SK-N-SH (cell line): ENCODE measurements at regions not wholly inside any gene's neighbourhood (a gene's known extent, or its start where the extent isn't known, plus 50 kb on each side); places are given as distances from the start of the nearest gene placed in this dataset.

ENCODE experiments used
- CTCF ChIA-PET: fragments of 300-600, 350-600 bp; formaldehyde crosslinking; extraction: SDS; loops from one replicate; lab custom pipeline; 2021; lab: Yijun Ruan, JAX
- POLR2A ChIA-PET: fragments of 350-600 bp; sonication (Branson Sonifier 250); formaldehyde crosslinking; extraction: SDS; loops from one replicate; lab custom pipeline; 2020; ENCODE audit warnings: antibody characterized with exemption, inconsistent platforms; lab: Yijun Ruan, JAX
- DNase-seq: peaks from one replicate; pipeline ENCODE4 v3.0.0; 2012
- H2AFZ ChIP-seq: fragments of 200-600 bp; sonication (generic); 2 replicates; pipeline ENCODE4 v1.8.1; 2016; ENCODE audit warnings: antibody characterized with exemption, mild to moderate bottlenecking, low read depth
- H3F3A ChIP-seq: fragments of 200-600 bp; sonication (generic); replicated peaks from 2 replicates; pipeline ENCODE3; 2016; ENCODE audit warnings: antibody characterized with exemption, mild to moderate bottlenecking; ENCODE audit not compliant: insufficient read depth
- H3K27ac ChIP-seq, 2 experiments: fragments of 200-500 bp in 1 of 2; fragments of 200-600 bp in 1 of 2; sonication (Bioruptor generic) in 1 of 2; sonication (generic), shearing (Covaris generic) in 1 of 2; 2 replicates each; pipeline versions ENCODE4 v1.5.1 to v1.6.1; 2014 to 2016; ENCODE audit warnings: low read depth in 2 of 2, inconsistent platforms in 1 of 2, low read length in 1 of 2, mild to moderate bottlenecking in 1 of 2, mixed read lengths in 1 of 2
- H3K27me3 ChIP-seq: fragments of 200-600 bp; sonication (generic), shearing (Covaris generic); 2 replicates; pipeline ENCODE4 v1.6.1; 2016; ENCODE audit warnings: mixed run types; ENCODE audit not compliant: insufficient read depth
- H3K36me3 ChIP-seq, 2 experiments: fragments of 200-500 bp in 1 of 2; fragments of 200-600 bp in 1 of 2; sonication (Bioruptor generic) in 1 of 2; sonication (generic) in 1 of 2; replicated peaks in 1 of 2; 2 replicates each; pipeline versions ENCODE3 to v1.5.1; 2014 to 2016; ENCODE audit warnings: low read length in 1 of 2, mild to moderate bottlenecking in 1 of 2; ENCODE audit not compliant: insufficient read depth in 2 of 2, control insufficient read depth in 1 of 2
- H3K4me1 ChIP-seq, 2 experiments: fragments of 200-500 bp in 1 of 2; fragments of 200-600 bp in 1 of 2; sonication (Bioruptor generic) in 1 of 2; sonication (generic), shearing (Covaris generic) in 1 of 2; 2 replicates each; pipeline versions ENCODE4 v1.5.1 to v1.6.1; 2014 to 2016; ENCODE audit warnings: low read depth in 1 of 2, low read length in 1 of 2, mixed run types in 1 of 2; ENCODE audit not compliant: insufficient read depth in 2 of 2, control insufficient read depth in 1 of 2
- H3K4me2 ChIP-seq: fragments of 200-600 bp; sonication (generic), shearing (Covaris generic); 2 replicates; pipeline ENCODE4 v1.6.1; 2017; ENCODE audit warnings: mixed run types
- H3K4me3 ChIP-seq, 2 experiments: fragments of 200-500 bp in 1 of 2; fragments of 200-600 bp in 1 of 2; sonication (Bioruptor generic) in 1 of 2; sonication (generic), shearing (Covaris generic) in 1 of 2; 2 replicates each; pipeline versions ENCODE4 v1.5.1 to v1.8.1; 2014 to 2016; ENCODE audit warnings: low read depth in 2 of 2, inconsistent platforms in 1 of 2, low read length in 1 of 2, mild to moderate bottlenecking in 1 of 2, mixed read lengths in 1 of 2, moderate library complexity in 1 of 2
- H3K79me2 ChIP-seq: fragments of 200-600 bp; sonication (generic); 2 replicates; pipeline ENCODE4 v1.8.1; 2017; ENCODE audit warnings: mild to moderate bottlenecking; ENCODE audit not compliant: insufficient read depth
- H3K9ac ChIP-seq: fragments of 200-600 bp; sonication (generic); 2 replicates; pipeline ENCODE4 v1.6.1; 2017; ENCODE audit warnings: mixed run types
- H3K9me2 ChIP-seq: fragments of 200-600 bp; sonication (generic); 2 replicates; pipeline ENCODE4 v1.6.1; 2017; ENCODE audit warnings: mixed run types
- H3K9me3 ChIP-seq: fragments of 200-600 bp; sonication (generic); 2 replicates; pipeline ENCODE4 v1.6.1; 2017; ENCODE audit warnings: mixed run types, mild to moderate bottlenecking, moderate library complexity
- H4K20me1 ChIP-seq: fragments of 200-600 bp; sonication (generic); 2 replicates; pipeline ENCODE4 v1.6.1; 2017; ENCODE audit warnings: mild to moderate bottlenecking, mixed run types; ENCODE audit not compliant: insufficient read depth
- EP300 ChIP-seq, 2 experiments: IDR thresholded peaks; 2 replicates each; pipeline versions ENCODE4 v1.4.0 to v1.6.1; 2012; ENCODE audit warnings: borderline replicate concordance in 1 of 2, low read depth in 1 of 2, low read length in 1 of 2
- GABPA ChIP-seq: IDR thresholded peaks from 2 replicates; pipeline ENCODE4 v1.4.0; 2012; ENCODE audit warnings: low read depth, mild to moderate bottlenecking
- GATA2 ChIP-seq: sonication (generic); formaldehyde crosslinking; IDR thresholded peaks from 2 replicates; pipeline ENCODE4 v1.5.0; 2020; ENCODE audit warnings: mild to moderate bottlenecking, missing genetic modification reagents
- JUND ChIP-seq: IDR thresholded peaks from 2 replicates; pipeline ENCODE4 v1.4.0; 2012
- MEF2A ChIP-seq: IDR thresholded peaks from 2 replicates; pipeline ENCODE4 v1.4.0; 2012; ENCODE audit warnings: low read depth, borderline replicate concordance
- POLR2AphosphoS5 ChIP-seq: IDR thresholded peaks from 2 replicates; pipeline ENCODE4 v1.6.1; 2012; ENCODE audit warnings: low read depth, low read length
- RCOR1 ChIP-seq: fragments of 150-350 bp; IDR thresholded peaks from 2 replicates; pipeline ENCODE4 v1.6.1; 2017; ENCODE audit warnings: antibody characterized with exemption, low read length
- RFX5 ChIP-seq: IDR thresholded peaks from 2 replicates; pipeline ENCODE4 v1.6.1; 2012; ENCODE audit warnings: mild to moderate bottlenecking, improper control_type of control experiment, low read length
- RXRA ChIP-seq: IDR thresholded peaks from 2 replicates; pipeline ENCODE4 v1.4.0; 2012; ENCODE audit warnings: low read depth, mild to moderate bottlenecking, borderline replicate concordance
- SIN3A ChIP-seq: IDR thresholded peaks from 2 replicates; pipeline ENCODE4 v1.6.1; 2012; ENCODE audit warnings: low read depth, mild to moderate bottlenecking, low read length, moderate library complexity, borderline replicate concordance
- SMC3 ChIP-seq: IDR thresholded peaks from 2 replicates; pipeline ENCODE4 v1.6.1; 2012; ENCODE audit warnings: low read depth, low read length, improper control_type of control experiment
- TCF12 ChIP-seq: IDR thresholded peaks from 2 replicates; pipeline ENCODE4 v1.4.0; 2012
- TEAD4 ChIP-seq: IDR thresholded peaks from 2 replicates; pipeline ENCODE4 v1.4.0; 2012; ENCODE audit warnings: mild to moderate bottlenecking, borderline replicate concordance; ENCODE audit not compliant: insufficient read depth
- USF1 ChIP-seq: IDR thresholded peaks from 2 replicates; pipeline ENCODE4 v1.4.0; 2012; ENCODE audit warnings: low read depth, borderline replicate concordance
- USF2 ChIP-seq: fragments of 150-350 bp; IDR thresholded peaks from 2 replicates; pipeline ENCODE4 v1.6.1; 2017; ENCODE audit warnings: antibody characterized with exemption, low read length, low read depth, borderline replicate concordance
- YY1 ChIP-seq: IDR thresholded peaks from 2 replicates; pipeline ENCODE4 v1.4.0; 2012; ENCODE audit warnings: low read depth, mild to moderate bottlenecking
- WGBS: methylation state at CpG from one replicate; pipeline ENCODE4 v1.1.6; 2017; ENCODE audit warnings: low lambda C conversion rate; 5-methylcytosine and 5-hydroxymethylcytosine counted together
- TF ChIP-seq, protein P1 (sequence below): fragments of 200-600 bp; sonication (generic); IDR thresholded peaks from 2 replicates; pipeline ENCODE4 v1.6.1; 2017; ENCODE audit warnings: antibody characterized with exemption, mild to moderate bottlenecking, moderate library complexity
- TF ChIP-seq, protein P2 (sequence below): IDR thresholded peaks from 2 replicates; pipeline ENCODE4; 2012

DNA sequence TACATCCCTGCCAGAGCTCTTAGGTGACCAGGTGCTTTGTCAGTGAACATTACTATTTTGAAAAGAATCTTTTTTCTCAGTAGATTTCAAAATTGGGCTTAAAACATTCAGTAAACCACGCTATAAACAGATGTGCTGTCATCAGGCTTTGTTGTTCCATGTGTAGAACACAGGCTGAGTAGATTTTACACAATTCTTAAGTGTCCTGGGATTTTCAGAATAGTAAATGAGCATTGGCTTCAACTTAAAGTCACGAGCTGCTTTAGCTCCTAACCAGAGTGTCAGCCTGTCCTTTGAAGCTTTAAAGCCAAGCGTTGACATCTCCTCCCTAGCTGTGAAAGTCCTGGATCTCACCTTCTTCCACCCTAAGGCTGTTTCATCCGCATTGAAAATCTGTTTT is 83.6 kb downstream of the CARTPT start (continued):
- TF ChIP-seq, protein P1, sequence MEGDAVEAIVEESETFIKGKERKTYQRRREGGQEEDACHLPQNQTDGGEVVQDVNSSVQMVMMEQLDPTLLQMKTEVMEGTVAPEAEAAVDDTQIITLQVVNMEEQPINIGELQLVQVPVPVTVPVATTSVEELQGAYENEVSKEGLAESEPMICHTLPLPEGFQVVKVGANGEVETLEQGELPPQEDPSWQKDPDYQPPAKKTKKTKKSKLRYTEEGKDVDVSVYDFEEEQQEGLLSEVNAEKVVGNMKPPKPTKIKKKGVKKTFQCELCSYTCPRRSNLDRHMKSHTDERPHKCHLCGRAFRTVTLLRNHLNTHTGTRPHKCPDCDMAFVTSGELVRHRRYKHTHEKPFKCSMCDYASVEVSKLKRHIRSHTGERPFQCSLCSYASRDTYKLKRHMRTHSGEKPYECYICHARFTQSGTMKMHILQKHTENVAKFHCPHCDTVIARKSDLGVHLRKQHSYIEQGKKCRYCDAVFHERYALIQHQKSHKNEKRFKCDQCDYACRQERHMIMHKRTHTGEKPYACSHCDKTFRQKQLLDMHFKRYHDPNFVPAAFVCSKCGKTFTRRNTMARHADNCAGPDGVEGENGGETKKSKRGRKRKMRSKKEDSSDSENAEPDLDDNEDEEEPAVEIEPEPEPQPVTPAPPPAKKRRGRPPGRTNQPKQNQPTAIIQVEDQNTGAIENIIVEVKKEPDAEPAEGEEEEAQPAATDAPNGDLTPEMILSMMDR = no peak
- TF ChIP-seq RCOR1 (no peak), USF1 (no peak), POLR2AphosphoS5 (no peak)

- Histone ChIP-seq H3K4me2 (no peak overlapping the region), H2AFZ (no peak overlapping the region), H3K4me3 (no peak overlapping the region), H3K9ac (no peak overlapping the region), H3F3A (no peaks in the 10 kb centered on the region), H3K36me3 (no peaks in the 10 kb centered on the region), H3K9me2 (no peaks in the 10 kb centered on the region), H4K20me1 (no peaks in the 10 kb centered on the region), H3K27me3 (no peaks in the 10 kb centered on the region; the same call in 1 of the 2 replicates), H3K4me1 (peaks cover 5 to 14% of the 10 kb centered on the region in 2 experiments; a peak in 2 of 4 replicates), H3K27ac (no peak overlapping the region), H3K79me2 (no peaks in the 10 kb centered on the region), H3K9me3 (no peaks in the 10 kb centered on the region)
- DNase-seq = no peak
- POLR2A ChIA-PET = no interaction called here
- 76% methylated on average over 1 of the region's 1 CpG for WGBS
- TF ChIP-seq USF2 (no peak), JUND (no peak), RFX5 (no peak), EP300 (IDR thresholded peaks at IDR 0.05; ENCODE audit: borderline replicate concordance in 1 of 2, low read depth in 1 of 2, low read length in 1 of 2) (no peak), SMC3 (no peak), SIN3A (no peak), RXRA (no peak), MEF2A (no peak)
- CTCF ChIA-PET = no interaction called here
These were observed 87.6 kb downstream of the CARTPT start for GRCh38 chr5:71806711-71807110.

GRCh38 chr5:71807909-71808308 is 88.8 kb downstream of the CARTPT start:
- Histone ChIP-seq H3K9me2 (no peaks in the 10 kb centered on the region), H3K9me3 (no peaks in the 10 kb centered on the region), H3K36me3 (no peaks in the 10 kb centered on the region), H3K27ac (no peak overlapping the region), H3F3A (no peaks in the 10 kb centered on the region), H4K20me1 (no peaks in the 10 kb centered on the region), H3K9ac (no peak overlapping the region), H2AFZ (no peak overlapping the region)
- WGBS = 77% methylated on average over 4 of the region's 4 CpGs
- TF ChIP-seq TEAD4 = no peak
- no peak for TF ChIP-seq POLR2AphosphoS5
- no peak for TF ChIP-seq TCF12
- TF ChIP-seq GATA2 (CRISPR knock-in tag) = no peak
- TF ChIP-seq GABPA = no peak
- no peak for TF ChIP-seq YY1
- TF ChIP-seq, protein P2, sequence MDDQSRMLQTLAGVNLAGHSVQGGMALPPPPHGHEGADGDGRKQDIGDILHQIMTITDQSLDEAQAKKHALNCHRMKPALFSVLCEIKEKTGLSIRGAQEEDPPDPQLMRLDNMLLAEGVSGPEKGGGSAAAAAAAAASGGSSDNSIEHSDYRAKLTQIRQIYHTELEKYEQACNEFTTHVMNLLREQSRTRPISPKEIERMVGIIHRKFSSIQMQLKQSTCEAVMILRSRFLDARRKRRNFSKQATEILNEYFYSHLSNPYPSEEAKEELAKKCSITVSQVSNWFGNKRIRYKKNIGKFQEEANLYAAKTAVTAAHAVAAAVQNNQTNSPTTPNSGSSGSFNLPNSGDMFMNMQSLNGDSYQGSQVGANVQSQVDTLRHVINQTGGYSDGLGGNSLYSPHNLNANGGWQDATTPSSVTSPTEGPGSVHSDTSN = no peak
- TF ChIP-seq MEF2A = no peak
- TF ChIP-seq, all 33 proteins: peak for 0
- no peak for DNase-seq
- no peaks in the 10 kb centered on the region for H3K79me2 ChIP-seq
- POLR2A ChIA-PET = no interaction called here
- no peak overlapping the region for H3K4me3 ChIP-seq
- CTCF ChIA-PET = no interaction called here
- H3K4me1 ChIP-seq = peaks cover 5 to 14% of the 10 kb centered on the region in 2 experiments; a peak in 2 of 4 replicates
- no peak overlapping the region for H3K4me2 ChIP-seq
- no peaks in the 10 kb centered on the region; the same call in 1 of the 2 replicates for H3K27me3 ChIP-seq
